ENCODE measurements at regions not wholly inside any gene's neighbourhood (a gene's known extent, or its start where the extent isn't known, plus 50 kb on each side); places are given as distances from the start of the nearest gene placed in this dataset.

DNA sequence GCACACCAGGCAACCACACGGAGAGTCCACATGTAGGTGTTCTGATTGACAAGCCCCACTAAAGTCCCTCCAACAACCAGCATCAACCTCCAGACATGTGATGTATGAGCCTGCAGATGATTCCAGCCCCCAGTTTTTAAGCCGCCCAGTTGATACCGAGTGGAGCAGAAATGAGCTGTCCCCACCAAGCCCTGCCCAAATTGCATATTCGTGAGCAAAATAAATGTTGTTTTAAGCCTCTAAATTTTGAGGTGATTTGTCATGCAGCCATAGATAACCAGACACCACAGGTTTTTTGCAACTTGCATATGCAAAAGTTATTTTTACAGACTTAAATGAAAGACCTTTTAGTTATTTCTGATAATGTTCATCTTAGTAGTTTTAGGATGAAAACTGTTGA is 187.7 kb downstream of the PIK3R1 start:
- peaks cover 19% of the 10 kb centered on the region for H3K9me3 Mint-ChIP-seq
- DNase-seq = no peak
- H3K4me1 Mint-ChIP-seq = peaks cover 27% of the 10 kb centered on the region
- no peak overlapping the region for H3K27ac Mint-ChIP-seq
- ChIA-PET CTCF (interaction anchor here (1.6 kb wide), 1 partner anchor 10 kb away, joined by 9 read pairs; no protein-coding TSS in a partner anchor), POLR2A (no interaction called here)
- H3K4me3 Mint-ChIP-seq = no peak overlapping the region
- H3K27me3 Mint-ChIP-seq = no peaks in the 10 kb centered on the region
- peaks cover 3% of the 10 kb centered on the region for H3K36me3 Mint-ChIP-seq (ENCODE audit: low read depth)

DNA sequence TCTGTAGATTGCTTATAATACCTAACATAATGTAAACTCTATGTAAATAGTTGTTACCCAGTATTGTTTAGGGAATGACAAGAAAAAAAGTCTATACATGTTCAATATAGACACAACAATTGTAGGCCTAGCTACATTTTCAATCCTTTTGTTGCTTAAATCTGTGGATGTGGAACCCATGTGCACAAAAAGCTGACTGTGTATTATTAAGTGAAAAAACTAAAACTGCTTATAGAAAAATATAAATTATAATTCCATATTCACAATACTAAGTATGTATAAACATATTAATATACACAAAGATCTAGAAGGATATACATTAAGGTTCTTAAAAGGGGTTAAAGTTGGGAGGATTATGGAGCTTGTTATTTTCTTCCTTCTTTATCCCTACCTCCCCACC is 188.7 kb downstream of the PIK3R1 start:
- no peak overlapping the region for H3K4me3 Mint-ChIP-seq
- ChIA-PET POLR2A (no interaction called here), CTCF (interaction anchor here (1.4 to 2.3 kb wide), 3 partner anchors 11 to 25 kb away, joined by 3 to 7 read pairs (median 3); no protein-coding TSS in a partner anchor)
- H3K27me3 Mint-ChIP-seq = no peaks in the 10 kb centered on the region
- H3K9me3 Mint-ChIP-seq = peaks cover 19% of the 10 kb centered on the region
- no peak for DNase-seq
- H3K36me3 Mint-ChIP-seq (ENCODE audit: low read depth) = peaks cover 3% of the 10 kb centered on the region
- H3K4me1 Mint-ChIP-seq = peaks cover 29% of the 10 kb centered on the region
- no peak overlapping the region for H3K27ac Mint-ChIP-seq

DNA sequence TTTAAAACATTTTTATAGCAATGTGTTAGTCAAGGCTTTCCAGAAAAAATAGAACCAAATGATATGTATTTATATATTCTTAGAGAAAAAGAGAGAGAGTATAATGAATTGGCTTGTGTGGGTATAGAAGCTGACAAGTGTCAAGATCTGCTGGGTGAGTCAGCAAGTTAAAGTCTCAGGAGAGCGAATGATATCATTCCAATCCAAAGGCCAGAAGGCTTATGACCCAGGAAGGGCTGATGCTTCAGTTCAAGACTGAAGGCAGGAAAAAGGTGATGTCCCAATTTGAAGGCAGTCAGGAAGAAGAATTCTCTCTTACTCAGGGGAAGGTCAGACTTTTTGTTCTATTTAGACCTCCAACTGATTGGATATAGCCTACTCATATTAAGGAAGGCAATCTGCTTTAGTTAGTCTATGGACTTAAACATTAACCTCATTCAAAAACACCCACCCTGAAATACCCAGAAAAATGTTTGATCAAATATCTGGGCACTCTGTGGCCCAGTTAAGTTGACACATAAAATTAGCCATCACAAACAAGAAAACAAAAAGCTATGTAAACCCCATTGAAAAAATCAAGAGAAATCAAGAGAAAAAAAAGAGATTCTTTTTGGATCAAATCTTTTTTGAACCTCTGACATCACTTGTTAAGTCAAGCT is 189.6 kb downstream of the PIK3R1 start:
- Mint-ChIP-seq H3K9me3 (peaks cover 16% of the 10 kb centered on the region), H3K4me1 (peaks cover 29% of the 10 kb centered on the region), H3K36me3 (ENCODE audit: low read depth) (peaks cover 3% of the 10 kb centered on the region), H3K27me3 (no peaks in the 10 kb centered on the region), H3K4me3 (no peak overlapping the region), H3K27ac (no peak overlapping the region)
- DNase-seq = no peak
- POLR2A ChIA-PET = interaction anchor here (0.7 kb wide), 1 partner anchor 84 kb away, joined by 3 read pairs; no protein-coding TSS in a partner anchor
- CTCF ChIA-PET = interaction anchor here (1.1 to 2.3 kb wide), 4 partner anchors 10 to 28 kb away, joined by 3 to 7 read pairs (median 3); no protein-coding TSS in a partner anchor

DNA sequence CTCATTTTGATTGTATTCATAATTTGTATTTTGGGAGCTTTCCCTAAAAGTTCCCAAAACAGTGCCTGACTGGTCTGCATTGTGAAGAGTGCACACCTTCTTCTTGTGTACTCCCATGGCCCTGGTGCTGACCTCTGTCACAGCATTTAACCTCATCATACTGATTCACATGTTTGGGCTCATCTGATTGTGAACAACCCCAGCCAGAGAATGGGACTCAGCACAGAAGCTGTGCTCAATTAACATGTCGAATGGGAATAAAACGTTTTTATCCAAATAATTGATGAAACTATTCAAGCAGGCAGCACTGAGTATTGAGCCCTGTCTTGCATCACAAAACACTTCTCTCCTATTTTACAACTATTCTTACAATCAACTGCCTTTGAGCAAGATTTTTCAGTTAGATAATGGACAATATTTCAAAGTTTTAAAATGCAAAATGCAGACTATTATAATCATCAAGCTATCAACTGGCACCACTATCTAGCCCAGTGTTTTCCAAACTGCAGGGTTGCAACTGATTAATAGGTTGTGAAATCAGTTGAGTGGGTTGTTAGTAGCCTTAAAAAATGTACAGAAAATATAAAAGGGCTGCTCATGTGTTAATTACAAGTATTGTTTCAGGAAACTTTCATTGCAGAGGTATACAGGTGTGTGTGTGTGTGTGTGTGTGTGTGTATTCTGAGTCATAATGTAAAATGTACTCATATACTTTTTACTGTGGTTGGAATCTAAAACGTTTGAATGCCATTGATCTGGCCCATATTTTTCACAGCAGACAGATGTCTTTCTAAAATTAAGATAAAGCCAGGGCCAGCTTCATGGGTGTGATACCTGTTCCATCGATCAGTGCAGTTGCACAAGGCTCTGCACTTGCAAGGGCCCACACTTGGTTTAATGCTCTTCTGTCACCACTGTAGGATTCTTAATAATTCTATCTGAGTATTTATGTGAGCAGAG is 190.5 kb downstream of the PIK3R1 start:
- no peak for DNase-seq
- H3K4me1 Mint-ChIP-seq = peaks cover 29% of the 10 kb centered on the region
- H3K4me3 Mint-ChIP-seq = peak overlapping the region; percentile 12

DNA sequence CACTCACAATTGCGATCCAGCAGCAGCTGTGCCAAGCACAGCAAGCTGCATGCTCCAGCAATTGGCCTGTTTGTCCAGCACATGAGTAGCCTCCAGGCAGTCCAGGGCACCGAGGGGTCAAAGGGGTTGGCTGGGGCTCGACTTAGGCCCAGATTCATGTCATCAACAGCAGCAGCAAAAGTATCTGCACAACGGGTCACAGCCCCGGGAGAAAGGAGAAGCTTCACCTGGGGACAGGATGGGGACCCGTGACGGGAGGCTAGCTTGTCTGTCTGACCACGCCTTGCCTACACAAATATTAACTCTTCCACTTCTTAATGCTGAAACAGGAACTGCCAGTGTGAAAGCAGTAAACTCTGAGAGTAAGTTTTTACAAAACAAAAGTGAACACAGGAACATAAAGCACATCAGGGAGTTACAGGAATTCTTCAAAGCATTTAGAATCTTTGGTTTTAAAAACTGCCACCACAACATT is 191.2 kb downstream of the PIK3R1 start:
- peak; percentile 16 for DNase-seq
- peaks cover 6% of the 10 kb centered on the region for H3K9me3 Mint-ChIP-seq
- peak overlapping the region; percentile 12 for H3K4me3 Mint-ChIP-seq
- peaks cover 29% of the 10 kb centered on the region for H3K4me1 Mint-ChIP-seq
- peak overlapping the region; percentile 91 for H3K27ac Mint-ChIP-seq
- CTCF ChIA-PET = interaction anchor here (1.0 kb wide), 1 partner anchor 23 kb away, joined by 3 read pairs; no protein-coding TSS in a partner anchor
- POLR2A ChIA-PET = no interaction called here
- no peaks in the 10 kb centered on the region for H3K27me3 Mint-ChIP-seq
- H3K36me3 Mint-ChIP-seq (ENCODE audit: low read depth) = peaks cover 3% of the 10 kb centered on the region

More for the DNA sequence above, 190.5 kb downstream of the PIK3R1 start:
- Mint-ChIP-seq H3K27ac (peak overlapping the region; percentile 91), H3K9me3 (peaks cover 13% of the 10 kb centered on the region), H3K36me3 (ENCODE audit: low read depth) (peaks cover 3% of the 10 kb centered on the region), H3K27me3 (no peaks in the 10 kb centered on the region)
- POLR2A ChIA-PET = interaction anchor here (0.7 kb wide), 1 partner anchor 85 kb away, joined by 3 read pairs; no protein-coding TSS in a partner anchor
- CTCF ChIA-PET = interaction anchor here (0.7 to 2.3 kb wide), 4 partner anchors 9 to 118 kb away, joined by 3 to 7 read pairs (median 3); no protein-coding TSS in a partner anchor

DNA sequence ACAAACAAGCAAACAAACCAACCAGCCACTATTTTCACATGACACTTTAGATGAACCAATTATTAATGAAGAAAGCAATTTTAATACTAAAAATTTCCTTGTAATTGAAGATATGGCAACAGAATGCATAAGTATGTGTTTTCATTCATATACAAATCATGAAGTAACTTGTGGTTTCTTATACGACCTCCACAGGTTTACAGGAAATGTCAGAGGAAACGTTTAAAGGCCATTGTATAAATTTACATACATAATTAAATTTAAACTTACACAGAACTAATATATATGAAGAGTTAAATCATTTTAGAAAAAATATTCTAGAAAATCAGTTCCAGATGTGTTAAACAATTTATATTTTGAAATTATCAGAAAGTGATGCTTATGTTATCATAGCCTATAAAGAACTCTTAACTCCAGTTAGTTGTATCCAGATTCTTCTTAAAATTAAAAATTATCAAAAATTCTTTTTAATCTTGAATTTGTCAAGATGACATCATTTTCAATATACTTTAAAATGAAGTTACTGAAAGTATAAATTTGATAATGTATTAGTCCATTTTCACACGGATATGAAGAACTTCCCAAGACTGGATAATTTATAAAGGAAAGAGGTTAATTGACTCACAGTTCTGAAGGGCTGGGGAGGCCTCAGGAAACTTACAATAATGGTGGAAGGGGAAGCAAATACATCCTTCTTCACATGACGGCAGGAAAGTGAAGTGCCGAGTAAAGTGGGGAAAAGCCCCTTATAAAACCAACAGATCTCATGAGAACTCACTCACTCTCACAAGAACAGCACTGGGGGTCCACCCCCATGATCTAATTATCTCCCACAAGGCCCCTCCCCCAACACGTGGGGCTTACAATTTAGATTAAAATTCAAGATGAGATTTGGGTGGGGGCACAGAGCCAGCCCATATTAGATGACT is 192.0 kb downstream of the PIK3R1 start:
- Mint-ChIP-seq H3K36me3 (ENCODE audit: low read depth) (peaks cover 3% of the 10 kb centered on the region), H3K27ac (peak overlapping the region; percentile 91), H3K4me3 (peak overlapping the region; percentile 12), H3K9me3 (peaks cover 3% of the 10 kb centered on the region), H3K27me3 (no peaks in the 10 kb centered on the region), H3K4me1 (peaks cover 29% of the 10 kb centered on the region)
- DNase-seq = no peak
- POLR2A ChIA-PET = interaction anchor here (0.6 kb wide), 1 partner anchor 637 kb away, joined by 4 read pairs; no protein-coding TSS in a partner anchor
- CTCF ChIA-PET = interaction anchor here (1.0 kb wide), 1 partner anchor 22 kb away, joined by 3 read pairs; no protein-coding TSS in a partner anchor

DNA sequence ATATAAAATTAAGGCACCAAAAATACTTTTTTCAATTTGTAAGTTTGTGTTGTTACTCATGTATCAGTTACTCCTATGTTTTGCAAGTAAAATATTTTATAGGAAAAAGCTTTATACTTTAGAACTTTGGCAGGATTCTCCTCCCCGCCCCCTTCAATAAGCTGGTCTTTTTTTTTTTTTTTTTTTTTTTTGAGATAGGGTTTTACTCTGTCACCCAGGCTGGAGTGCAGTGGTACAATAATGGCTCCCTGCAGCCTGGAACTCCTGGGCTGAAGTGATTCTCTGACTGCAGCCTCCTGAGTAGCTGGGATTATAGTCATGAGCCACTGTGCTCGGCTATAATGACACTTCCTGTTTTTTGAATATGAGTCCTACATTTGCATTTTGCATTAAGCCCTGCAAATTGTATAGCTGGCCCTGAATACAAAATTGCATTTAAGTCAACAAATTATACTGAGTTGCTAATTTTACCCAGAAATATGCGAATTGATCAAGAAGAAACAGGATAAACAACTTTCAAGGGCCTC is 192.9 kb downstream of the PIK3R1 start:
- H3K4me1 Mint-ChIP-seq = peaks cover 29% of the 10 kb centered on the region
- ChIA-PET POLR2A (interaction anchor here (0.6 kb wide), 1 partner anchor 636 kb away, joined by 4 read pairs; no protein-coding TSS in a partner anchor), CTCF (no interaction called here)
- H3K4me3 Mint-ChIP-seq = no peak overlapping the region
- H3K27ac Mint-ChIP-seq = no peak overlapping the region
- H3K9me3 Mint-ChIP-seq = no peaks in the 10 kb centered on the region
- no peaks in the 10 kb centered on the region for H3K27me3 Mint-ChIP-seq
- H3K36me3 Mint-ChIP-seq (ENCODE audit: low read depth) = peaks cover 3% of the 10 kb centered on the region
- no peak for DNase-seq

DNA sequence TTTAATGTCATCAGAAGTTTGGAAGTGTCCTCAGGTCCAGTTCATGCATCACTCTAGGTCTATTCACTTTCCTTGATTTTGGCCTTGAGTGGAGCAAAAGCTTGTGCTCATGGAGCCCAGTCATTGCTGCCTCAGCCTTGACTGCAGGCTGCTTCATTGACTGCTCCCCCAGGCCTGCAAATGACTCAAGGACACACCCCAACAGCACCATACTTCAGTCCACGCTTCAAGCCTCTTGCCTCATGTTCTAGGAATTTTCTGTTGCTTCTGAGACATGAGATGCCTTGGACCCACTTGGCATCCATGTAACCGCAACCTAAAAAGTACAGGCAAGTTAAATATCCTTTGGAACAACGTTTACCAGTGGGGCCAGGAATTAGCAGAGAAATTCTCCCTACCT is 193.7 kb downstream of the PIK3R1 start:
- Mint-ChIP-seq H3K36me3 (ENCODE audit: low read depth) (peaks cover 3% of the 10 kb centered on the region), H3K4me3 (no peak overlapping the region), H3K9me3 (no peaks in the 10 kb centered on the region), H3K27ac (no peak overlapping the region), H3K27me3 (no peaks in the 10 kb centered on the region), H3K4me1 (peaks cover 29% of the 10 kb centered on the region)
- ChIA-PET POLR2A (no interaction called here), CTCF (no interaction called here)
- DNase-seq = no peak

DNA sequence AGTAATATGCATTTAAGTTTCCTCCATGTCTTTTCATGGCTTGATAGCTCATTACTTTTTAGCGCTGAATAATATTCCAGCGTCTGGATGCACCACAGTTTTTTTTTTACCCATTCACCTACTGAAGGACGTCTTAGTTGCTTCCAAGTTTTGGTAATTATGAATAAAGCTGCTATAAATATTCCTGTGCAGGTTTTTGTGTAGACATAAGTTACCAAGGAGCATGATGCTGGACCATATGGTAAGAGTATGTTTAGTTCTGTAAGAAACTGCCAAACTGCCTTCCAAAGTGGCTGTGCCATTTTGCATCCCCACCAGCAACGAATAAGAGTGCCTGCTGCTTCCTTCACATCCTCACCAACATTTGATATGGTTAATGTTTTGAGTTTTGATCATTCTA is 195.6 kb downstream of the PIK3R1 start:
- ChIA-PET POLR2A (no interaction called here), CTCF (interaction anchor here (1.8 kb wide), 1 partner anchor 9 kb away, joined by 9 read pairs; no protein-coding TSS in a partner anchor)
- Mint-ChIP-seq H3K27ac (no peak overlapping the region), H3K27me3 (no peaks in the 10 kb centered on the region), H3K9me3 (no peaks in the 10 kb centered on the region), H3K4me1 (peaks cover 30% of the 10 kb centered on the region), H3K36me3 (ENCODE audit: low read depth) (peaks cover 3% of the 10 kb centered on the region), H3K4me3 (no peak overlapping the region)
- no peak for DNase-seq

DNA sequence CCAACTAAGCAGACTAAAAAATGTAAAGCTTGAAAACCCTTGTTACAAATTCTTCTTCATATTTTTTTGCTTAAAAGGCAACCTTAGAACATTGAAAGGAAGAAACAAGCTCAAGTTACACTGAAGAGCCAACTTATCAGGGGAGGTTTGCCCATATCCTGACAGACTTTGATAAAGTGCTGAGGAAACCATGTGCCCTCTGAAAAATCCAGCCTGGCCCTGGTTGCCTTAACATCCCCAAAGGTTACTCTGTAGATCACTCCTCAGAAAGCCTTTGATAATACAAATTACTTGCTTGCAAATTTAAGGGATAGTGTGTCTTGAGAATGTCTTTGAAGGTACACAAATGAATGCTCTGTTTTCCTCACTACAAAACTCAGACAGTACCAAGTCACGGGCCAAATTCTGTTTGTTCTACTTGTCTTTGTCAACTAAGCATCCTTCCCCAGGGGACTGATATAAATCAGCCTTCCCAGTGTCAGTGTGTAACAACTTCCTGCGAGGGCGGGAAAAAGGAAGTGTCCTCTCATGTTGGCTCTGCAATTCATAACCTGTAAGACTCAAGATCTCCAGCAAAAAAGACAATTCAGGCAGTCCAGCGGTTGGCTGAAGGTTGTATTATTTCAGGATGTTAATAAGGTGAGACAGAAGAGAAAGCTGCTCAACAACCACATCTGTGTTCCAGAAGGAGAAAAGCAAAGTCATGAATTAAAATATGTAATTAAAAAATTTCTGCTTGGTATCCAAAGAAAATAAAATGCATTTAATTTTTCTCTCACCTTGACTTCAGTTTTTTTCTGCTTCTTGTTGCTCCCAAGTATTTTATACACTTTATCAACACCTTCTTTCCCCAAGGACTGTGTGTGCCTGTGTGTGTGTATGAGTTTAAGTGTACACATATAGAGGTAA is 199.9 kb downstream of the PIK3R1 start:
- H3K4me3 Mint-ChIP-seq = no peak overlapping the region
- H3K4me1 Mint-ChIP-seq = peaks cover 12% of the 10 kb centered on the region
- H3K27ac Mint-ChIP-seq = no peak overlapping the region
- no peaks in the 10 kb centered on the region for H3K9me3 Mint-ChIP-seq
- no peaks in the 10 kb centered on the region for H3K36me3 Mint-ChIP-seq (ENCODE audit: low read depth)
- no peak for DNase-seq
- POLR2A ChIA-PET = interaction anchor here (0.7 kb wide), 1 partner anchor 19 kb away, joined by 3 read pairs; no protein-coding TSS in a partner anchor
- CTCF ChIA-PET = interaction anchor here (0.6 to 1.0 kb wide), 2 partner anchors 11 to 159 kb away, joined by 3 to 7 read pairs; no protein-coding TSS in a partner anchor
- H3K27me3 Mint-ChIP-seq = peaks cover 5% of the 10 kb centered on the region

DNA sequence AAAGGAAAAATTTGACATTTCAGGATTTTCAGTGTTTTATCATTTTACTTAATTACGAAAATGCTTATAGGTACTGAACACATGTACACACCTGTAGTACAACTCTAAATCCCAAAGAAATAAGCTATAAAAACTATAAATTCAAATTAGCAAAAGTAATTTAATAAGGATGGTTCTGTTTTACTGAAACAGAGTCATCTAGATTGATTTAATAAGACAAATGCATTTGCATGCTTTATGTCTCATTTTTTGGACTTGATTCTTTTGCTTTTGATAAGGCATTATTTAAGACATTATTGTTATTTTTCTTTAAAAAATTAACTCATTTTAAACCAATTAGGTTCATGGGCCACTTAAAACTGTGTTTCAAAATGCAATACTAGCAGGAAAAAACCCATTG is 201.2 kb downstream of the PIK3R1 start:
- Mint-ChIP-seq H3K9me3 (no peaks in the 10 kb centered on the region), H3K27me3 (peaks cover 5% of the 10 kb centered on the region), H3K4me1 (peaks cover 12% of the 10 kb centered on the region), H3K36me3 (ENCODE audit: low read depth) (no peaks in the 10 kb centered on the region), H3K27ac (no peak overlapping the region), H3K4me3 (no peak overlapping the region)
- ChIA-PET CTCF (interaction anchor here (0.9 kb wide), 1 partner anchor 33 kb away, joined by 3 read pairs; no protein-coding TSS in a partner anchor), POLR2A (no interaction called here)
- DNase-seq = no peak

Measured in activated CD4-positive, alpha-beta T cell treated with anti-CD3 and anti-CD28 coated beads, Interleukin-2, amount 10 ng/mL, durations not matched to agents 7 days and 5 days (primary cell).